GM21390 (cell line): ENCODE measurements at regions not wholly inside any gene's neighbourhood (a gene's known extent, or its start where the extent isn't known, plus 50 kb on each side); places are given as distances from the start of the nearest gene placed in this dataset.

Source experiments
- ATAC-seq: cut with Tn5 transposase; IDR thresholded peaks from one replicate; pipeline ENCODE4 v1.9.1; 2021; ENCODE audit not compliant: unreplicated experiment

DNA sequence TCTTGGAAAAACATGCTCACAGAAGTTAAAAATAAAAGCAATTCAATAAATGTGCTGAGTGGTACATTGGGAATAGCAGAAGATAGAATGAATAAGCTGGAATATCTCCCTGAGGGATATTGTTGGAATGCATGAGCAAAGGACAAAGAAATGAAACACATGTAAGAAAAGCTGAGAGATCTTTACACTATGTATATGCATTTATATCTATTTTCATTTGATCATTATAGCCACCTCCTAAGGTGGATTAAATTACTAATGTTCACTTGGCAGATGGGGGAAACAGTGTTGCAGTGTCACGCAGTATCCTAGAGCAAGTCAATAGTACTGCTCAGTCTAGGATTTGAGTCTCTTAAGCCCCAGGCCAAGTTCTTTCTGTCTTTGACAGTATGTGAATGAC lies 542.0 kb upstream of the MARCKS start:
- ATAC-seq = no peak

DNA sequence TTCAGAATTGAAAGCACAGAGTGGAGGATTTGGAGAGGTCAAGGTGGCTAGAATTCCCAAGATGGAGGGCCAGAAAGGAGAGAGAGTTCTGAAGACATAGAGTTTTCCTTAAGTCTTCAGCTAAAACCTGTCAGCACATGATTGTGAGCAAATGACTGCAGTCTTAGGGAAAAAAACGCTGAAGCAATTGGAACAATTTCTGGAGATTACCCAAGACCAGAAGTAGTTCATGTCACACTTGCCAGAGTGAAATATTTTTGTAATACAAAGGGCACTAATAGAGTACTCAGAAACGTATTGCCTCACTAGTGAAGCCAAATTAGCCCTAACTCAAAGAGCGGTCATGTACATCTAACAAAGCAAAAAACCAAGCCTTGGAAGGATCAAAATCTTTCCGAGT lies 541.3 kb upstream of the MARCKS start:
- no peak for ATAC-seq

DNA sequence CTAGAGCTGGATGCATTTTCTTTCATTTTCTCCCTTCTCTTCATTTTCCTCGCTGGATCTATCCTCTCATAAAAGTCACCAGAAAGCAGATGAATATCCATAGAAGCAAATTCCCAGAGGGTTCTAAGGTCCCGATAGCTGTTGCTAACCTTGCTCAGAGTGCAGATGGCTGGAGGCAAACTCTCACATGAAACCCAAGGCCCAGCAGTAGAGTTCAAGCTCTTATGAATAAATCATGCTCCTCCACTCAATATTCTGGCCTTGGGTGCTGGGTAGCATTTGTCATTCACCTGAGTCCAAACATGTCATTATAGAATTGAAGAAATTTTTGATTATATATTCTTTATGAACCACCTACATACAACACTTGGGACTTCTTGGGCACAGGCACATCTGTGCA lies 539.7 kb upstream of the MARCKS start:
- ATAC-seq = no peak

DNA sequence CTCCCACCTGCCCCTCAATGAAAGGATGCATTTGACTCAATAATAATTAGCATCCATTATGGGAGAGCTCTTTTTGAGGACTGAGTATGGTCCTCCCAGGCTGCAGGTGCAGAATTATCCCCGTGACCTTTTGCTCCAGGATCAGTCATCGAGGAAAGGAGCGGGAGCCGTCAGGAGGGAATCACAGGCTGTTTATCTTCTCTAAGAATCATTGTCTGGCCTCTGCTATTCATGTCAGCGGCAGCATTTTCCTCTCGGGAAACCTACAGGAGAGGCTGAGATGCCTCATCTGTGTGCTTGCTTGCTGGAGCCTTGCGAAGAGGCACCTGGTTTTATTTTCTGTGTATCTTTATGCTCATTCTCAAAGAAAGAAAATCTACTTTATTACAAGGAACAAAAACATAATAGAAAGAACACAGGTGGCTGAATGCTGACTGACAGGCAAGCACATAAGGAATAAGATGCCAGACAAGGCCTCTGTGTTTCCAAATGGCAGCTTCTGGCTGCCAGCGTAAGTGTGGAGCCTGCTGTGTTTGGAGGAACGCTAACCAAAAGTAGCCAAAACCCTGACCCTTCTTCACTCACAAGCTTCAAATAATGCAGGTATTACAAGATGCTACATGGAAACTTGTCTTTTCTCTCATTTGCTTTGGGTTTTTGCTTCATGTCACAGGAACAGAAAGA lies 539.1 kb upstream of the MARCKS start:
- no peak for ATAC-seq

DNA sequence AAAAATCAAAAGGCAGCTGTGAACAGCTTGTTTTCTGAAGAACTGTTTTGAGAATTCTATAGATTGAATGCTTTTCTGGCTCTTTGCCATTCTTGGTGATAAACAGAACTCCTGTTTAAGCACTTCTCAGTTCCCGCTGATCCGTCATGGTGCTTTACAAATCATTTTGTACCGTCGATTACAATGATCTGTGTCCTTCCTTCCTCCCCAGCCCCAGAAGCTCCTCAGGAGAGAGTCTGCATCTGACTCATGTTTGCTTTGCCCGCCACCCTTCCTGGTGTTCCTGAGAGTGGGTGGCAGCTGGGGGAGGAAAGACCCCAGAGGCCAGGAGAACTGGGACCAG lies 538.6 kb upstream of the MARCKS start:
- ATAC-seq = no peak

DNA sequence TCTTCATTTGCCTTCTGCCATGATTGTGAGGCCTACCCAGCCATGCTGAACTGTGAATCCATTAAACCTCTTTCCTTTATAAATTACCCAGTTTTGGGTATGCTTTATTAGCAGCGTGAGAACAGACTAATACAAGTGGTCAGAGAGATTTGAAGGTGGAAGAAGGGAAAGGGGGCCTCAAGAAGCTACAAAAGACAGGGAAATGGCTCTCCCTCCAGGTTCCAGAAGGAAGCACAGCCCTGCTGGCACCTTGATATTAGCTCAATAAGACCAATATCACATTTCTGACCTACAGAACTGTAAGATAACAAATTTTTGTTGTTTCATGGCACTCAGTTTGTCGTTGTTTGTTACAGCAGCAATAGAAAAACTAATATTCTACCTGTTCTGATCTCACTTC lies 536.5 kb upstream of the MARCKS start:
- ATAC-seq = no peak

DNA sequence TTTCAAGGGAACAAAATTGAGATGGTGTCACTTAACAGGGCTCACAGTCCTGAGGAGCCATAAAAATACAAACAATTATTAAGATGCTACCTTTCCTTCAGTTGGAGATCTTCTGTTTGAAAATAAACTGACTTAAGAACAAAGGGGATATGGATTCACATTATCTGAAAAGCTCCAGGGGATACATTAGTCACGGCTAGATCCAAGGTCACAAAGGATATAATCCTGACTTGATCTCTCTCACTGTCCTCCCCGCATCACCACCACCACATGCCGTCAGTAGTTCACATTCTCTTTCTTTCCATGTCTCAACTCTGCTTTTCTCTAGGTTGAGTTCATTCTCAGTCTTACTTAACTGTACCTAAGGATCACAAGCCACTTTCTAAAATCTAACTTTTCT lies 530.4 kb upstream of the MARCKS start:
- ATAC-seq = no peak

DNA sequence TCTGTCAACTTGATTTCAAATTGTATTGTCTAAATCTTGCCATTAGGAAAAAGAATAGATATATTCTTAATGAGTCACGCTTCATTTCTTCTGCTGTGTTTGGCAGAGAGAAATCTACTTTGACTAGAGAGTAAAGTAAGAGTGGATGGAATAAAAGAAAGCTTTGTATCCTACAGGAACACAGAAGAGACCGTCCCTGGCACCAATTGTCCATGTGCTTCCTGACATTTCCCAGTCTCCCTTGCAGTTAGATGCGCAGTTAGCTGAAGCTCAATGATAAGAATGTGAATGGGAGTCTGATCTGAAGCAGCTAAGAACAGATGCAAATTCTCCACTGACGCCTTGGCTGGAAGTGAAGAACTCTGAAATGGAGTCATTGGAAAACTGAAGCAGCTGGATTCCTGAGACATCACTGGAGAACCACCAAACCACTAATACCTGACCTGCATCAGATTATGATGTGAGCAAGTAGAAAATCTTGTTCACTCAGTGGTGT lies 528.2 kb upstream of the MARCKS start:
- ATAC-seq = no peak

DNA sequence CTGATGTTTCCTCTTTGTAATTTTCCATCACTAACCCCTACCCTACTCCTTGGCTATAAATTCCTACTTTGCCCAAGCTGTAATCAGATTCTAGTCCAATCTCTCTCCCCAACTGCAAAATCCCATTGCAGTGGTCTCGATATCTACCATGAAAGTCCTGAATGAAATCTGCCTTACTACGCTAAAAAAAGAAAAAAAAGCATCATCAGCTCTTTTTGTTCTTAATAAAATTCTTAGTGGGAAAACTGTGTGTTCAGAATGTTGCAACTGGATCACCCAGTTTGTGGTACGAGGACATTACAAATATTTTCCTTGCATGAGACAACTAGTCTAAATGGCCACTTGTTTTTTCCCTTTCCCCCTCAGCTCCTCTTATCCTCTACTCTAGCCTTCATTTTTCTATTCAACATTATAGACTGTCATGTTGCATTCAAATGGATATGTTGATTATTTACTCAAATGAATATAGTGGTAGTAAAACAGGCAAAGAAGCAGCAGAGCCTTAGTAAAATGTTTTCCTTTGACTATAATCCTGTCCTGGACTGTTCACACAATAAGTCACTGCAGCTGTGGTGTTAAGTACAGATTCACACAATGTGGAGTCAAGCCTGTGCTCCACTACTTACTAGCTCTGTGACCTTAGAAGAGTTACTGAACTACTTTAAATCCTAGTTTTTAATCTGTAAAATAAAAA lies 527.1 kb upstream of the MARCKS start:
- ATAC-seq = no peak

DNA sequence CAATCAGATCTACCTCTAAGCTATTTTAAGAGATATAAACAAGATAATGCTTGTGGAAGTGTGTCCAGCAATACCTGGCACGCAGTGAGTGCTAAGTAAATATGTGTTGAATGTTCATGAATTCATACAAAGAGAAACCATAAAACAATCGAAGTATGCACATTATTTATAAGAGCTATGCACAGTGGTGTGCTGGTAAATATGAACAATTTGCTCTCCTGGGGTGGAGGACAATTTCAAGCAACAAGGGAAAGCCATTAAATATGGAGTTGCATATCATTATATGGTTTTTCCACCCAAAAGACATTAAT lies 526.6 kb upstream of the MARCKS start:
- ATAC-seq = no peak

DNA sequence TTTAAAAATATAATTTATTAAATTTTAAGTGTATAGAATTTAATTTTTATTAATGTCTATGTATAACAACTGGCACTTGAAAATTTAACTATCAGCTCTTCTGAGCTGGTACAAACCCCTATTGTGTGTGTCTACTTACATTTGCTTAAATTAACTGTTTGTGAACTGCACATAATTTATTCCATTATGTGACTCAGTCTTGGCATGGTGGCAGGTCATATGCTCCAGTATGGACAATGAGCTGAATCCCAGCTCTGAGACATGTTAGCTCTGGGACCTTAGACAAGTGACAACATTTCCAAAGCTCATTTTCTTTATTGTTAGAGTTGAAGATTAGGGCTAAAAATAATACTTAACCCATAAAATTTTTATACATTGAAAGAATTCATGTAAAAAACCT lies 526.1 kb upstream of the MARCKS start:
- no peak for ATAC-seq

DNA sequence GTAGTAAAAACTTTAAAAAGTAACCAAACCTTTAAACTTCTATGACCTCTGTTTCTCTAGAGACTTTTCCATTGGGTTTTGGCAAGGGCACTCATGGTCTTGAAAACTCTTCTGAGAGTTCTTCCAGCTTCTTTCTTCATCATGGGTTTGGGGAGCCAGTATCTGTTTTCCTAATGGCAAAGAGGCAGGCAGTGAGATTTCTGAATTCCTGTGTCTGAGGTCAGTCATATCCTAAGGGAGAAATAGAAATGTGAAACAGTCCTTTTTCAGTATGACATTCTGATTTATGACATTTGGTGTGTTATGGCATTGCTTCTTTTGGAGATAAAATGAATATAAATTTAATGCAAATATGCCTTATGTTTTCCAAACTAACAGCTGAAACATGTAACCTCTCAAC lies 518.5 kb upstream of the MARCKS start:
- ATAC-seq = no peak

DNA sequence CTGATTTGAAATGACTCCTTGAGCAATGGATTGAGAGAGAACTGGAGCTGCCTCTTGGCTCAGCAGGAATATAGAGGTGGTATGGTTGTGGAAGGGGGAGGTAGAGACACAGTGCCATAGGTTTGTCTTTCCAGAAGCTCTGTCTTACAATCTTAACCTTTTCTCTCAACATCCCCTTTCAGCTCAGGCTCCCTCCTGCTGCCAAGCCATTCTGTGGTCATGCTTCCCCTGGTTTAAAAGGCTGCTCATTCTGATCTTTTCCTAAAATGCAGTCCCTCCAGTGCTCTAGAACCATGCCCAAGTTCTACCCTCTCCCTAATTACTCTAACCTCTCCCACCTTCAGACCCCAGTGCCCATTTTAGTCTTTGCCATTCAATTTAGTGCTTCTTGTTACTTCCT lies 517.9 kb upstream of the MARCKS start:
- ATAC-seq = no peak

DNA sequence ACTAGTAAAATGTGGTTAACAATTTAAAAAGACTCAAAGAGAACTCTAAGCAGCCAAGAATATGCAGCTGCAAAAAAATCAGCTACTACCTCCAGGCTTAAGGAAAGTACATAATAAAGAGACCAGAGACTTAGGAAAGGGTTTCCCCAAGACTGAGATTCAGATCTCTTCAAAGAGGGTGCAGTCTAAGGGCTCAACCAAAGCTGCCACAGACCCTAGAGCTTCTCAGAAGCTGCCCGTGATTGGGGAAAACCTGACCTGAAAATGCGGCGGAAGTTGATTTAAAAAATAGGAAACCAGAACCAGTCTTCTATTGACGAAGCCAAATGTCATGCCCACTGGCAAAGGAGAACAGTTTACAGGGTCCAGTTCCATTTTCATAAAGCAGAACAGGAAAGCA lies 516.8 kb upstream of the MARCKS start:
- no peak for ATAC-seq

DNA sequence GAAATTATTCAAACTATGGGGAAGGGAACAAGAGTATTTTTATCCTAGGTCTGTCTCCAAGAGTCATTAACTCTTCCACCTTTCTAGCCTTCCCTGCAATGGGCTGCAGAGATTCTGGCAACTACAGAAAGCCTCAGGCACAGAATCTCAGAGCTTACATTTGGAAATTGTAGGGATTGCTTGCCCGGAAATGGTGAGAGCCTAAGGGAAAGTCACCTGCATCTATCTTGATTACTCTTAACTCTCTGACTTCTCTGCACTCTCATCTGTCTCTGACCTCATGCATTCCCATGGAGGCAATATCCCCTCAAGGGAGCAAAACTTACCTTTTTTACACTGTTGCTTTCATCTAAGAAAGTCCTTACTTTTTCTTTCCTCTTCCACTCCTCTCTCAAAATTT lies 513.2 kb upstream of the MARCKS start:
- ATAC-seq = no peak

DNA sequence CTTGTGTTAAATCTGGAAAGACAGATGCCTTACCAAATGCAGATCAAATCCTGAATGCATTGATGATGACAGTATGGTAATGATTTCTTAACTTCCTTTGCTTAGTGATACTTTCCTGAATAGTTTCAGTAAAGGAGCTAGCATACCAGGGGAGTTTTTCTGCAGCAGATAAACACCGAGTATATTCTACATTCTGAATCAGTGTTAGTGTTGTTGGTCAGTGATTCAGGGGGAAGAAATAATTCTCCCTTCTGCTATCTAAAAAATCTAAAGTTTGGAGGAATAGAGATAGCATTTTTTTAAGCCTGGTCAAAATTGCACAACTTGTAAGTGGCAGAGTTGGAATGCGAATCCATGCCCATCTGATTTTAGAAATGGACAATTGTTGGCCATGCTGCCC lies 512.2 kb upstream of the MARCKS start:
- no peak for ATAC-seq

DNA sequence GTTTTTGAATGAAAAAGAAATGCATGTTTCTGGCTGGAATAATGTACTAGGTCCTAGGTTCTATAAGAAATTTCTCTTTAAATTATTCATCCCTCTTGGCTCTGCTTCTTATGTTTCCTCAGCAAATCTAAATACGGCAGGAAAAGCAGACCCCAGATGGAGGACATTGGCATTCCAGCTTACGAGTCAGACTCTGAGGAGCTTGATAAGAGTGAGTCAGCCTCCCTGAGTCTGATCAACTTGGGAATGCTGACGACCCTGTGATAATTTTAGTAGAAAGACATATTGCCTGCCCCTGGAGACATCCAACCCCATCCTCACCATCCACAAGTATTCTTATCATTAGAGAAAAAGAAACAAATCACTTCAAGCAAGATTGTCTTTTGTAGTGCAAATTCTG lies 509.7 kb upstream of the MARCKS start:
- no peak for ATAC-seq

DNA sequence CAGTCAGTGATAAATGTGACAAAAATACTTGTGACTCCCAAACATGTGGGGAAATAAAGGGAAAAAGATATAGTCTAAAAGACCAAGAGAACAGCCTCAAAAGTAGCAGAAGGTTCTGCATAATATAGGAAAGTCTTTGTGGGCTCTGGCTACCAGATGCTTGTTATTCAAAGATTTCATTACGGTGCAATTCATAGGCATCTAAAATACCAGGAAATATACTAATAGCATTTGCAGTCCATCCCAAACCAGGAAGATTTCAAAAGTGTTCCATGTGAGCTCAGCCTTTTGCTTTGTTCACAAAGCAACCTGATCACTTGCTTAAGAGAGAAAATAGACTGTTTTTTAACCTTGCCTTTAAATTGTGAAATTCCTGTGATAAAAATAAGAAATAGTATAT lies 506.7 kb upstream of the MARCKS start:
- no peak for ATAC-seq

DNA sequence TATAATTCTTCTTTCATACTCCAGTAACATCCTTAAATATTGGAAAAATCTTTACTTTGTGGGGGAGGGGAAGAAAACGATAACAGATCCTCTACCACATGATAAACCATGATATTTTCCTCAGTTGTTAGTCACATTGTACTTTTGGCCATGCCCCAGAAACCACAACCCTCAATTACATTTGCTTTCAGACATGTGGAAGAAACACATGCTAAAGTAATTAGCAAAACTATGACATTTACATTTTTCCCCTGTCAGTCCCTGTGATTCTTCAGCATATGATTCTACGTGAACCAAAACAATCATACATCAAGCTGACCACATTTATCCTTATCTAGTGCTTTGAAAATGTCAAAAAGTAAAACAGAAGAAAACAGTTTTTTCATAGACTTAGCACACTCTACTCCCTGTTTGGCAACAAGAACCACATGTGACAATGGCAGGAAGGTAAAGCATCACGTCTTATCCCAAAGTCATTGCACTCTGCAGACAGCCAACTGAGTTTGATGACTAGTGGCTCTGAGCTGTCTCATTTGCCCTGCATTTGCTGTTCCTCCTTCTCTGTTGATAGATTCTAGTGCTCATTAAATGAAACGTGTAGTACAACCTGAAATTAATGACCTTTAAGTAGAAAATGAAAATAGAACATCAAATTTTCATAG lies 505.8 kb upstream of the MARCKS start:
- ATAC-seq = no peak

DNA sequence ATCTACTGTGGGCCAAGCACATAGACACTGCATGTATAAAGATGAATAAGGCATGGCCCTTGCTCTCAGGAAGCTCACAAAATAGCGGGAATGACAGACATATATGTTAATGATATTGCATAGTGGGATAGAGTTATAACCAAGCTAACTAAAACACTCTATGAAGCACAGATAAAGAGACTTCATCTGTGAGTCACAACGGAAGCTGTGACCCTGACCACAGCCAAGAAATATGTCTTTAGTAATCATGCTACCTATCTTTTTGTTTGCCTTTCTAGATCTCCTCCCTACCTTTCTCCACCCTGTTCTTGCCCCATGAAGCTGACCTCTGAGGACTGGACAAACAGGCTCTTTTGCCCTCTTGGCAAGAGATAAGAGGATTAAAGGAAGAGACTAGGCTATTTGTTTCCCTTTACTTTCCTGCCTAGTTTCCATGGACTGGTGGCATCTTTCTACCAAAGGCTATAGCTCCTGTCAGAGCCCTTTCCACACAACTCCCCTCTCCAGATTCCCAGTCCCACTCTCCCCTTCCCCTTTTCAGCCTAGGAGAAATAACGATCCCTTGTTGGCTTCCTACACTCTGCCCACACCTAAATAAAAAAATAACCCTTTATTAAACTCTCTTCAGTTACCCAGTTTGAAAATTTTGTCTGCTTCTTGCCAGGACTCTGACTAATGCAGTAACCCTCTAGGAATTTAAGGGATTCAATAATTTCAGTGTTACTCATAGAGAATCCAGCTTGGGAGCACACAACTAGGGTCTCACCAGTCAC lies 504.9 kb upstream of the MARCKS start:
- no peak for ATAC-seq

DNA sequence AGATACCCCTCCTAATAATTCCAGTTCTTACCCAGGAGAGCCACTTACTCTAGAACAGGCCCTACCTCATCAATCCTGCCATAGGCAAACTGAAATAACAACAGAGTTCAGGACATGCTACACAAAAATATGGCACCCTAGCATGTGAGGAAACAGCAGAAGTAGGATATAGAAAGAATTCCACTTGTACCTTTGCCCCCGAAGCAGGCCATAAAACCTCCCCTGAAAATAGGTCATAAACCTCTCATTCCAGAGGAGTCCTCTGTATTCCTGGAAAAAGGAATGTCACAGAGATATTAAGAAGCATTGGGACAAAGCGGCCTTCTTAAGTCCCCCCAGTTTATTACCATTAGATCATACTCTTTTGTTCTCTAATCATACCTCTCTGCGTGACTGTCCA lies 504.3 kb upstream of the MARCKS start:
- ATAC-seq = no peak

DNA sequence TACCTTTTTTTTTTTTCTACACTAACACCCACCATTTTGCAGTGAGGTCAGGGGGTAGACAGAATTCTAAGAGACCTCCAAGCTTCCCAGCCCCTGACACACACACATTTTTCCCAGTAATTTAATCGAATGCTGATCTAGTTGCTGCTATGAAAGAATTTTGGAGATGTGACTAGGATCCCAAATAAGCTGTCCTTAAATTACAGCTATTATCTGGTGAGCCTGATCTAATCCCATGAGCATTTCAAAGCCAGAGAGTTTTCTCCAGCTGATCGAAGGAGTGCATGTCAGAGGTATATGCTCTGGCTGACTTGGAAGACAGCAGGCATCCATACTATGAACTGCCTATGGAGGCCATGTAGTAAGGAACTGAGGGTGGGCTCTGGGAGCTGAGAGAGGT lies 503.8 kb upstream of the MARCKS start:
- no peak for ATAC-seq
